GM12874 (cell line): ENCODE measurements at regions not wholly inside any gene's neighbourhood (a gene's known extent, or its start where the extent isn't known, plus 50 kb on each side); places are given as distances from the start of the nearest gene placed in this dataset.
A peak's percentile ranks its signal among the peaks of the same experiment; 100 is the strongest.

Experiments
- CTCF ChIP-seq: IDR thresholded peaks from 2 replicates; pipeline ENCODE4 v1.5.1; 2011; ENCODE audit warnings: low read depth, mild to moderate bottlenecking, control low read depth, low read length, moderate library complexity; ENCODE audit not compliant: insufficient read depth

- no peak for TF ChIP-seq CTCF
Measured at GRCh38 chr3:5729852-5730251, 542.3 kb downstream of the EDEM1 start.

DNA sequence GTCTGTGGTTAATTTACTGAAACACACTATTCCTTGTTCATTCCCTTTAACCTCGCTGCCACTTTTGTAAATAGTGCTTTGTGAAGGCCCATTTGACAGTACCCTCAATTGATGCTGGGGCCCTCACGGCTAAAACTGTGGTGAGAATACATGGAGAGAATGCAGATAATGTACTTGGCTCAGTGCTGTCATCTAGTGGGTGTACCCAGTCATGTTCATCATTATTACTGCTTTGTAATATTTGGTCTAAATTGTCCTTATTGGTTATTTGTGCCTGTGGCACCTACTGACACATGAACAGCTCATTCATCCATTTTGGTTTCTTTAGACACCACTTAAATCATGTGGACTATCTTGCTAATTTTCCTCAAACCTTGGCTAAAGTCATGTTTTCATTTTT is 543.6 kb downstream of the EDEM1 start:
- TF ChIP-seq CTCF = peak; percentile 46

GRCh38 chr3:5732081-5732480 is 544.6 kb downstream of the EDEM1 start:
- no peak for TF ChIP-seq CTCF

GRCh38 chr3:5733995-5734394 is 546.5 kb downstream of the EDEM1 start:
- no peak for TF ChIP-seq CTCF

- no peak for TF ChIP-seq CTCF
Measured at GRCh38 chr3:5735896-5736295, 548.4 kb downstream of the EDEM1 start.

DNA sequence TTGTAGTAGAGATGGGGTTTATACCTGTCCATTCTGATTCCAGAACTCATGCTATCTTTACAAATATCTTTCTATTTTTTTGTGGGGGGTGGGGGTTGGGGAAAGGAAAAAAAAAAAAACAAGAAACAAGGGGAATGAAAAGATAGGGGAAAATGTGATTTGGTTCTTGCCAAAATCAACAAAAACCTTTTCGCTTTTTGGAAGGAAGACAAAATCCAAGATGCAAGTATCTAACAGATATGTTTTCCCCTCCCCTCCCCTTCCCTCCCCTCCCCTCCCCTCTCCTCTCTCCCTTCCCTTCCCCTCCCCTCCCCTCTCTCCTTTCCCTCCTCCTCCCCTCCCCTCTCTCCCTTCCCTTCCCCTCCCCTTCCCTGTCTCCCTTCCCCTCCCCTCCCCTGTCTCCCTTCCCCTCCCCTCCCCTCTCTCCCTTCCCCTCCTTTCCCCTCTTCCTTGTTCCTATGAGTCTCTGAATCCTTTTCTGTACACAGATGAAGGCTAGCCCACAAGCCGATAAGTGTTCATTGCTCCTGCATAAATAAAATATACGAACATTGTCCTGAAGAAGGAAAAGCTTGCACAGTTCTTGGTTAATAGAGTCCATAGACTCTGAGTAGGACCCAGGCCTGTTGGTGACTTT is 551.9 kb downstream of the EDEM1 start:
- no peak for TF ChIP-seq CTCF

GRCh38 chr3:5739949-5740348 is 552.4 kb downstream of the EDEM1 start:
- TF ChIP-seq CTCF = no peak

- TF ChIP-seq CTCF = no peak
Measured at GRCh38 chr3:5741017-5741416, 553.5 kb downstream of the EDEM1 start.
